ENCODE measurements at regions not wholly inside any gene's neighbourhood (a gene's known extent, or its start where the extent isn't known, plus 50 kb on each side); places are given as distances from the start of the nearest gene placed in this dataset.

- no peak for TF ChIP-seq JUND (IDR thresholded peaks at IDR 0.05; ENCODE audit: low read depth)
- no peak for DNase-seq (ENCODE audit: low read depth in 1 of 2, low spot score in 1 of 2)
- in situ Hi-C loops (cut with HindIII; ENCODE audit: low pct_unique_long_range_greater_than_20kb, low sequenced_read_pairs) = no loop called here
These were observed 304.2 kb downstream of the DNAH5 start for GRCh38 chr5:13640270-13640669.

- in situ Hi-C loops (cut with HindIII; ENCODE audit: low pct_unique_long_range_greater_than_20kb, low sequenced_read_pairs) = no loop called here
- DNase-seq (ENCODE audit: low read depth in 1 of 2, low spot score in 1 of 2) = peak in 1 of 2 experiments; percentile 26
- TF ChIP-seq JUND (IDR thresholded peaks at IDR 0.05; ENCODE audit: low read depth) = no peak
These were observed 311.8 kb downstream of the DNAH5 start for GRCh38 chr5:13632676-13633075.

- no peak for DNase-seq (ENCODE audit: low read depth in 1 of 2, low spot score in 1 of 2)
- TF ChIP-seq JUND (IDR thresholded peaks at IDR 0.05; ENCODE audit: low read depth) = no peak
- in situ Hi-C loops (cut with HindIII; ENCODE audit: low pct_unique_long_range_greater_than_20kb, low sequenced_read_pairs) = no loop called here
These were observed 315.3 kb downstream of the DNAH5 start for GRCh38 chr5:13629218-13629617.

- in situ Hi-C loops (cut with HindIII; ENCODE audit: low pct_unique_long_range_greater_than_20kb, low sequenced_read_pairs) = no loop called here
- no peak for DNase-seq (ENCODE audit: low read depth in 1 of 2, low spot score in 1 of 2)
These were observed 316.6 kb downstream of the DNAH5 start for GRCh38 chr5:13627673-13628454.

GRCh38 chr5:13625616-13626198 is 318.8 kb downstream of the DNAH5 start:
- in situ Hi-C loops (cut with HindIII; ENCODE audit: low pct_unique_long_range_greater_than_20kb, low sequenced_read_pairs) = no loop called here
- DNase-seq (ENCODE audit: low read depth in 1 of 2, low spot score in 1 of 2) = no peak
- no peak for TF ChIP-seq JUND (IDR thresholded peaks at IDR 0.05; ENCODE audit: low read depth)

More at GRCh38 chr5:13627673-13628454, 316.6 kb downstream of the DNAH5 start:
- no peak for TF ChIP-seq JUND (IDR thresholded peaks at IDR 0.05; ENCODE audit: low read depth)

GRCh38 chr5:13624283-13625074 is 320.0 kb downstream of the DNAH5 start:
- in situ Hi-C loops (cut with HindIII; ENCODE audit: low pct_unique_long_range_greater_than_20kb, low sequenced_read_pairs) = no loop called here
- no peak for TF ChIP-seq JUND (IDR thresholded peaks at IDR 0.05; ENCODE audit: low read depth)
- DNase-seq (ENCODE audit: low read depth in 1 of 2, low spot score in 1 of 2) = no peak

GRCh38 chr5:13613621-13614020 is 330.9 kb downstream of the DNAH5 start:
- in situ Hi-C loops (cut with HindIII; ENCODE audit: low pct_unique_long_range_greater_than_20kb, low sequenced_read_pairs) = no loop called here
- no peak for DNase-seq (ENCODE audit: low read depth in 1 of 2, low spot score in 1 of 2)
- TF ChIP-seq JUND (IDR thresholded peaks at IDR 0.05; ENCODE audit: low read depth) = no peak

- in situ Hi-C loops (cut with HindIII; ENCODE audit: low pct_unique_long_range_greater_than_20kb, low sequenced_read_pairs) = no loop called here
- DNase-seq (ENCODE audit: low read depth in 1 of 2, low spot score in 1 of 2) = no peak
- TF ChIP-seq JUND (IDR thresholded peaks at IDR 0.05; ENCODE audit: low read depth) = no peak
These were observed 332.9 kb downstream of the DNAH5 start for GRCh38 chr5:13611604-13612003.

GRCh38 chr5:13609504-13609903 is 335.0 kb downstream of the DNAH5 start:
- no peak for TF ChIP-seq JUND (IDR thresholded peaks at IDR 0.05; ENCODE audit: low read depth)
- DNase-seq (ENCODE audit: low read depth in 1 of 2, low spot score in 1 of 2) = no peak
- in situ Hi-C loops (cut with HindIII; ENCODE audit: low pct_unique_long_range_greater_than_20kb, low sequenced_read_pairs) = no loop called here

- in situ Hi-C loops (cut with HindIII; ENCODE audit: low pct_unique_long_range_greater_than_20kb, low sequenced_read_pairs) = no loop called here
- peak; percentile 62; the same call in 1 of the 2 replicates for TF ChIP-seq JUND (IDR thresholded peaks at IDR 0.05; ENCODE audit: low read depth)
- DNase-seq (ENCODE audit: low read depth in 1 of 2, low spot score in 1 of 2) = peak in 1 of 2 experiments; percentile 22
These were observed 338.4 kb downstream of the DNAH5 start for GRCh38 chr5:13606051-13606450.

- TF ChIP-seq JUND (IDR thresholded peaks at IDR 0.05; ENCODE audit: low read depth) = no peak
- no peak for DNase-seq (ENCODE audit: low read depth in 1 of 2, low spot score in 1 of 2)
- in situ Hi-C loops (cut with HindIII; ENCODE audit: low pct_unique_long_range_greater_than_20kb, low sequenced_read_pairs) = no loop called here
These were observed 343.4 kb downstream of the DNAH5 start for GRCh38 chr5:13601112-13601511.

GRCh38 chr5:13595978-13596377 is 348.5 kb downstream of the DNAH5 start:
- in situ Hi-C loops (cut with HindIII; ENCODE audit: low pct_unique_long_range_greater_than_20kb, low sequenced_read_pairs) = no loop called here
- TF ChIP-seq JUND (IDR thresholded peaks at IDR 0.05; ENCODE audit: low read depth) = no peak

GRCh38 chr5:13591621-13592020 is 352.9 kb downstream of the DNAH5 start:
- in situ Hi-C loops (cut with HindIII; ENCODE audit: low pct_unique_long_range_greater_than_20kb, low sequenced_read_pairs) = no loop called here
- TF ChIP-seq JUND (IDR thresholded peaks at IDR 0.05; ENCODE audit: low read depth) = no peak
- no peak for DNase-seq (ENCODE audit: low read depth in 1 of 2, low spot score in 1 of 2)

More at GRCh38 chr5:13595978-13596377, 348.5 kb downstream of the DNAH5 start:
- DNase-seq (ENCODE audit: low read depth in 1 of 2, low spot score in 1 of 2) = no peak

Data from T47D (cell line).